Mesenchymal stem cell (in vitro differentiated cells and primary cell): ENCODE measurements at regions not wholly inside any gene's neighbourhood (a gene's known extent, or its start where the extent isn't known, plus 50 kb on each side); places are given as distances from the start of the nearest gene placed in this dataset.
A peak's percentile ranks its signal among the peaks of the same experiment; 100 is the strongest.

Experiments used
- DNase-seq: peaks from one replicate; pipeline ENCODE4 v3.0.0-alpha.2; 2013
- H2AFZ ChIP-seq: one replicate; pipeline ENCODE4 v1.6.1; 2013; ENCODE audit warnings: low read depth, mild to moderate bottlenecking, control low read depth, inconsistent platforms, low read length, moderate library complexity
- H2AK5ac ChIP-seq: 2 replicates; pipeline ENCODE4 v1.6.1; 2013; ENCODE audit warnings: low read length, moderate library complexity, mild to moderate bottlenecking, inconsistent platforms; ENCODE audit not compliant: severe bottlenecking
- H2BK120ac ChIP-seq: one replicate; pipeline ENCODE4 v1.6.1; 2013; ENCODE audit warnings: low read depth, mild to moderate bottlenecking, inconsistent platforms, low read length, moderate library complexity
- H2BK12ac ChIP-seq, 2 experiments: one replicate each; pipeline ENCODE4 v1.6.1; 2013; ENCODE audit warnings: inconsistent platforms in 2 of 2, low read length in 2 of 2, mild to moderate bottlenecking in 2 of 2, moderate library complexity in 2 of 2, control low read depth in 1 of 2
- H2BK15ac ChIP-seq: one replicate; pipeline ENCODE4 v1.6.1; 2013; ENCODE audit warnings: mild to moderate bottlenecking, low read depth, inconsistent platforms; ENCODE audit not compliant: poor library complexity, severe bottlenecking
- H2BK5ac ChIP-seq: 2 replicates; pipeline ENCODE4 v1.6.1; 2013; ENCODE audit warnings: low read depth, mild to moderate bottlenecking, low read length, control low read depth, inconsistent platforms; ENCODE audit not compliant: poor library complexity, severe bottlenecking
- H3K14ac ChIP-seq, 2 experiments: one replicate each; pipeline ENCODE4 v1.6.1; 2013; ENCODE audit warnings: inconsistent platforms in 2 of 2, low read length in 2 of 2, control low read depth in 1 of 2, mild to moderate bottlenecking in 1 of 2, moderate library complexity in 1 of 2
- H3K18ac ChIP-seq, 2 experiments: one replicate each; pipeline ENCODE4 v1.6.1; 2013; ENCODE audit warnings: inconsistent platforms in 2 of 2, low read length in 2 of 2, control low read depth in 1 of 2, low read depth in 1 of 2, mild to moderate bottlenecking in 1 of 2
- H3K23ac ChIP-seq, 2 experiments: one replicate each; pipeline ENCODE4 v1.6.1; 2013; ENCODE audit warnings: inconsistent platforms in 2 of 2, low read length in 2 of 2, mild to moderate bottlenecking in 2 of 2, moderate library complexity in 2 of 2, control low read depth in 1 of 2
- H3K27ac ChIP-seq: 2 replicates; pipeline ENCODE4 v1.5.1; 2013; ENCODE audit warnings: mild to moderate bottlenecking, moderate library complexity, low read length, control low read depth, inconsistent platforms; ENCODE audit not compliant: poor library complexity, severe bottlenecking
- H3K27me3 ChIP-seq, 2 experiments: 2 replicates each; pipeline versions ENCODE4 v1.6.1 to v1.7.0; 2013; ENCODE audit warnings: low read length in 2 of 2, mild to moderate bottlenecking in 2 of 2, moderate library complexity in 2 of 2, control low read depth in 1 of 2, inconsistent platforms in 1 of 2; ENCODE audit not compliant: control insufficient read depth in 1 of 2, insufficient read depth in 1 of 2
- H3K36me3 ChIP-seq, 2 experiments: 2 replicates each; pipeline versions ENCODE4 v1.6.1 to v1.7.0; 2013; ENCODE audit warnings: low read length in 2 of 2, control low read depth in 1 of 2, inconsistent platforms in 1 of 2, low read depth in 1 of 2, mild to moderate bottlenecking in 1 of 2; ENCODE audit not compliant: insufficient read depth in 2 of 2, control insufficient read depth in 1 of 2
- H3K4ac ChIP-seq, 2 experiments: one replicate each; pipeline ENCODE4 v1.6.1; 2013; ENCODE audit warnings: inconsistent platforms in 2 of 2, low read length in 2 of 2, mild to moderate bottlenecking in 2 of 2, moderate library complexity in 2 of 2, control low read depth in 1 of 2, low read depth in 1 of 2
- H3K4me1 ChIP-seq: 2 replicates; pipeline ENCODE4 v1.6.1; 2013; ENCODE audit warnings: low read depth, low read length, control low read depth; ENCODE audit not compliant: control insufficient read depth, insufficient read depth
- H3K4me2 ChIP-seq: 2 replicates; pipeline ENCODE4 v1.6.1; 2013; ENCODE audit warnings: low read length, mild to moderate bottlenecking, inconsistent platforms; ENCODE audit not compliant: poor library complexity, severe bottlenecking
- H3K4me3 ChIP-seq, 2 experiments: 2 replicates each; pipeline versions ENCODE4 v1.5.1 to v1.7.0; 2013; ENCODE audit warnings: low read length in 2 of 2, mild to moderate bottlenecking in 2 of 2, control low read depth in 1 of 2, low read depth in 1 of 2; ENCODE audit not compliant: insufficient read depth in 1 of 2
- H3K79me1 ChIP-seq: replicated peaks from 2 replicates; pipeline ENCODE4 v1.6.1; 2013; ENCODE audit warnings: mild to moderate bottlenecking, control low read depth, low read length, inconsistent platforms; ENCODE audit not compliant: poor library complexity, severe bottlenecking
- H3K9ac ChIP-seq: 2 replicates; pipeline ENCODE4 v1.7.0; 2013; ENCODE audit warnings: mild to moderate bottlenecking, low read length, moderate library complexity
- H3K9me3 ChIP-seq: 2 replicates; pipeline ENCODE4 v1.7.0; 2013; ENCODE audit warnings: mild to moderate bottlenecking, low read length; ENCODE audit not compliant: control insufficient read depth
- H4K8ac ChIP-seq: one replicate; pipeline ENCODE4 v1.6.1; 2013; ENCODE audit warnings: inconsistent platforms, mild to moderate bottlenecking, low read length, moderate library complexity
- H4K91ac ChIP-seq: one replicate; pipeline ENCODE4 v1.6.1; 2013; ENCODE audit warnings: mild to moderate bottlenecking, low read length, inconsistent platforms
- WGBS: methylation state at CpG from one replicate; pipeline ENCODE4 v1.1.7; 2013; ENCODE audit warnings: mixed read lengths; 5-methylcytosine and 5-hydroxymethylcytosine counted together

GRCh38 chr1:178572604-178573003 lies 59.7 kb downstream of the TEX35 start:
- H2AK5ac ChIP-seq = no peak overlapping the region
- no peak overlapping the region for H4K91ac ChIP-seq
- H3K4me3 ChIP-seq = no peak overlapping the region
- no peak overlapping the region for H2BK15ac ChIP-seq
- peaks cover 2% of the 10 kb centered on the region for H3K4me1 ChIP-seq
- H3K14ac ChIP-seq = no peak overlapping the region
- no peak overlapping the region for H4K8ac ChIP-seq
- H3K27ac ChIP-seq = no peak overlapping the region
- H3K79me1 ChIP-seq = no peaks in the 10 kb centered on the region
- no peak overlapping the region for H3K4me2 ChIP-seq
- no peak overlapping the region for H3K9ac ChIP-seq
- H2BK12ac ChIP-seq = no peak overlapping the region
- no peaks in the 10 kb centered on the region for H3K36me3 ChIP-seq
- H2BK5ac ChIP-seq = no peak overlapping the region
- DNase-seq = no peak
- H2BK120ac ChIP-seq = no peak overlapping the region
- no peak overlapping the region for H3K23ac ChIP-seq
- H2AFZ ChIP-seq = no peak overlapping the region
- H3K4ac ChIP-seq = no peak overlapping the region
- H3K18ac ChIP-seq = no peak overlapping the region
- no peaks in the 10 kb centered on the region for H3K27me3 ChIP-seq
- H3K9me3 ChIP-seq = no peaks in the 10 kb centered on the region

- no peak overlapping the region for H2AFZ ChIP-seq
- H3K9ac ChIP-seq = no peak overlapping the region
- no peak for DNase-seq
Observed at GRCh38 chr1:178573330-178573729, 60.4 kb downstream of the TEX35 start.

GRCh38 chr1:178574345-178574744 lies 61.4 kb downstream of the TEX35 start:
- H2AFZ ChIP-seq = no peak overlapping the region
- no peaks in the 10 kb centered on the region for H3K27me3 ChIP-seq
- no peak overlapping the region for H3K14ac ChIP-seq
- H2BK120ac ChIP-seq = no peak overlapping the region
- no peak overlapping the region for H3K4ac ChIP-seq
- 100% methylated on average over 2 of the region's 2 CpGs for WGBS
- no peak overlapping the region for H4K8ac ChIP-seq
- no peaks in the 10 kb centered on the region for H3K79me1 ChIP-seq
- no peak overlapping the region for H3K27ac ChIP-seq
- H2BK12ac ChIP-seq = no peak overlapping the region
- no peak overlapping the region for H2BK15ac ChIP-seq
- no peak overlapping the region for H3K18ac ChIP-seq
- no peak overlapping the region for H4K91ac ChIP-seq
- H3K9ac ChIP-seq = no peak overlapping the region
- no peaks in the 10 kb centered on the region for H3K9me3 ChIP-seq
- no peak overlapping the region for H3K4me3 ChIP-seq
- H3K36me3 ChIP-seq = no peaks in the 10 kb centered on the region
- no peak overlapping the region for H2AK5ac ChIP-seq
- H3K4me2 ChIP-seq = no peak overlapping the region
- DNase-seq = no peak
- no peak overlapping the region for H2BK5ac ChIP-seq
- peaks cover 2% of the 10 kb centered on the region for H3K4me1 ChIP-seq
- no peak overlapping the region for H3K23ac ChIP-seq

More at GRCh38 chr1:178573330-178573729, 60.4 kb downstream of the TEX35 start:
- H2BK12ac ChIP-seq = no peak overlapping the region
- no peak overlapping the region for H2BK5ac ChIP-seq
- no peak overlapping the region for H3K27ac ChIP-seq
- H3K79me1 ChIP-seq = no peaks in the 10 kb centered on the region
- no peak overlapping the region for H3K18ac ChIP-seq
- no peak overlapping the region for H3K23ac ChIP-seq
- no peaks in the 10 kb centered on the region for H3K36me3 ChIP-seq
- no peak overlapping the region for H2BK15ac ChIP-seq
- H2AK5ac ChIP-seq = no peak overlapping the region
- no peaks in the 10 kb centered on the region for H3K27me3 ChIP-seq
- H3K4me2 ChIP-seq = no peak overlapping the region
- H3K4me3 ChIP-seq = no peak overlapping the region
- H4K91ac ChIP-seq = no peak overlapping the region
- H3K4ac ChIP-seq = no peak overlapping the region
- H2BK120ac ChIP-seq = no peak overlapping the region
- no peak overlapping the region for H4K8ac ChIP-seq
- peaks cover 2% of the 10 kb centered on the region for H3K4me1 ChIP-seq
- no peaks in the 10 kb centered on the region for H3K9me3 ChIP-seq
- WGBS = 89% methylated on average over 1 of the region's 3 CpGs
- no peak overlapping the region for H3K14ac ChIP-seq

GRCh38 chr1:178575611-178576361 lies 62.9 kb downstream of the TEX35 start:
- no peak overlapping the region for H2AFZ ChIP-seq
- no peak overlapping the region for H3K4me3 ChIP-seq
- H4K8ac ChIP-seq = no peak overlapping the region
- H2BK5ac ChIP-seq = no peak overlapping the region
- H3K18ac ChIP-seq = no peak overlapping the region
- peaks cover 2% of the 10 kb centered on the region for H3K4me1 ChIP-seq
- DNase-seq = peak; percentile 37
- H2BK15ac ChIP-seq = no peak overlapping the region
- no peaks in the 10 kb centered on the region for H3K79me1 ChIP-seq
- H3K23ac ChIP-seq = no peak overlapping the region
- H3K36me3 ChIP-seq = no peaks in the 10 kb centered on the region
- H3K4ac ChIP-seq = no peak overlapping the region
- H2AK5ac ChIP-seq = no peak overlapping the region
- H3K27me3 ChIP-seq = no peaks in the 10 kb centered on the region
- H3K9ac ChIP-seq = no peak overlapping the region
- H4K91ac ChIP-seq = peak overlapping the region; percentile 46
- WGBS = 82% methylated on average over 2 of the region's 3 CpGs
- no peak overlapping the region for H3K27ac ChIP-seq
- H3K14ac ChIP-seq = no peak overlapping the region
- H2BK120ac ChIP-seq = no peak overlapping the region
- H2BK12ac ChIP-seq = no peak overlapping the region
- H3K4me2 ChIP-seq = no peak overlapping the region
- H3K9me3 ChIP-seq = no peaks in the 10 kb centered on the region
